Fibroblast of lung (primary cell): ENCODE measurements at regions not wholly inside any gene's neighbourhood (a gene's known extent, or its start where the extent isn't known, plus 50 kb on each side); places are given as distances from the start of the nearest gene placed in this dataset.

Experiments used
- DNase-seq, 2 donors: peaks; one replicate each; pipeline versions ENCODE4 v3.0.0 to v3.0.0-alpha.2; 2010; ENCODE audit warnings: low read depth in 2 of 2
- H2AFZ ChIP-seq: 2 replicates; pipeline ENCODE4 v1.5.1; 2012; ENCODE audit warnings: low read length, control low read depth, inconsistent platforms
- H3K27ac ChIP-seq: 2 replicates; pipeline ENCODE4 v1.5.1; 2011; ENCODE audit warnings: low read length, control low read depth; ENCODE audit not compliant: insufficient read depth
- H3K27me3 ChIP-seq: 2 replicates; pipeline ENCODE4 v1.5.1; 2011; ENCODE audit warnings: mild to moderate bottlenecking, low read length; ENCODE audit not compliant: control insufficient read depth, insufficient read depth
- H3K36me3 ChIP-seq: 2 replicates; pipeline ENCODE4 v1.5.1; 2011; ENCODE audit warnings: low read length; ENCODE audit not compliant: control insufficient read depth, insufficient read depth
- H3K4me1 ChIP-seq: 2 replicates; pipeline ENCODE4 v1.5.1; 2011; ENCODE audit warnings: low read length; ENCODE audit not compliant: control insufficient read depth, insufficient read depth; ENCODE audit errors: extremely low read depth
- H3K4me2 ChIP-seq: 2 replicates; pipeline ENCODE4 v1.5.1; 2011; ENCODE audit warnings: low read length, control low read depth; ENCODE audit not compliant: insufficient read depth; ENCODE audit errors: extremely low read depth
- H3K4me3 ChIP-seq, 4 experiments: fragments of 200-600 bp in 1 of 4; sonication (generic) in 1 of 4; replicated peaks in 1 of 4; 2 replicates each; pipeline ENCODE4 v1.5.1; 2011 to 2016; ENCODE audit warnings: low read length in 4 of 4, low read depth in 3 of 4, mild to moderate bottlenecking in 3 of 4, control low read depth in 2 of 4, inconsistent platforms in 1 of 4, mixed read lengths in 1 of 4; ENCODE audit not compliant: insufficient read depth in 1 of 4; ENCODE audit errors: control extremely low read depth in 1 of 4
- H3K79me2 ChIP-seq: 2 replicates; pipeline ENCODE4 v1.5.1; 2012; ENCODE audit warnings: mild to moderate bottlenecking, low read length, inconsistent platforms; ENCODE audit not compliant: control insufficient read depth, insufficient read depth
- H3K9ac ChIP-seq: 2 replicates; pipeline ENCODE4 v1.5.1; 2011; ENCODE audit warnings: mild to moderate bottlenecking, low read length, control low read depth; ENCODE audit not compliant: insufficient read depth
- H3K9me3 ChIP-seq: 2 replicates; pipeline ENCODE4 v1.5.1; 2012; ENCODE audit warnings: low read depth, low read length; ENCODE audit not compliant: control insufficient read depth, insufficient read depth
- H4K20me1 ChIP-seq: 2 replicates; pipeline ENCODE4 v1.5.1; 2011; ENCODE audit warnings: low read length; ENCODE audit not compliant: control insufficient read depth, insufficient read depth; ENCODE audit errors: extremely low read depth
- CTCF ChIP-seq, 2 donors: IDR thresholded peaks in 1 of 2; conservative IDR thresholded peaks in 1 of 2; 1 replicate in 1 of 2; 2 replicates in 1 of 2; pipeline ENCODE4 v1.5.1; 2011 to 2012; ENCODE audit warnings: low read length in 2 of 2, control low read depth in 1 of 2, inconsistent platforms in 1 of 2, low read depth in 1 of 2, mild to moderate bottlenecking in 1 of 2
- EZH2 ChIP-seq: IDR thresholded peaks from 2 replicates; pipeline ENCODE4 v1.5.1; 2012; ENCODE audit warnings: low read length, control low read depth, mild to moderate bottlenecking; ENCODE audit errors: missing control alignments

- Histone ChIP-seq H3K4me2 (no peak overlapping the region), H3K9me3 (no peaks in the 10 kb centered on the region), H3K9ac (no peak overlapping the region), H3K4me1 (no peaks in the 10 kb centered on the region), H4K20me1 (no peaks in the 10 kb centered on the region), H3K36me3 (no peaks in the 10 kb centered on the region), H3K27me3 (no peaks in the 10 kb centered on the region), H3K27ac (no peak overlapping the region), H3K4me3 (no peak overlapping the region), H3K79me2 (no peaks in the 10 kb centered on the region), H2AFZ (no peak overlapping the region)
- no peak for TF ChIP-seq EZH2
- no peak for DNase-seq
Measured at GRCh38 chr15:99826157-99826780, 93.0 kb upstream of the LYSMD4 start.

GRCh38 chr15:99823346-99823745, 90.1 kb upstream of the LYSMD4 start:
- H2AFZ ChIP-seq = no peak overlapping the region
- no peak overlapping the region for H3K4me3 ChIP-seq
- no peaks in the 10 kb centered on the region for H3K9me3 ChIP-seq
- H3K4me1 ChIP-seq = no peaks in the 10 kb centered on the region
- H4K20me1 ChIP-seq = no peaks in the 10 kb centered on the region
- no peaks in the 10 kb centered on the region for H3K27me3 ChIP-seq
- no peak for TF ChIP-seq CTCF (conservative IDR thresholded peaks at IDR 0.05 in 1 of 2, IDR thresholded peaks at IDR 0.05 in 1 of 2; ENCODE audit: low read depth in 1 of 2, low read length in 2 of 2)
- TF ChIP-seq EZH2 = no peak
- no peak overlapping the region for H3K27ac ChIP-seq
- no peak overlapping the region for H3K4me2 ChIP-seq
- DNase-seq = no peak
- H3K79me2 ChIP-seq = no peaks in the 10 kb centered on the region
- H3K9ac ChIP-seq = no peak overlapping the region
- no peaks in the 10 kb centered on the region for H3K36me3 ChIP-seq

- Histone ChIP-seq H3K79me2 (no peaks in the 10 kb centered on the region), H3K36me3 (no peaks in the 10 kb centered on the region)
Measured at GRCh38 chr15:99819981-99820718, 86.9 kb upstream of the LYSMD4 start.

More at GRCh38 chr15:99819981-99820718, 86.9 kb upstream of the LYSMD4 start:
- no peak overlapping the region for H3K9ac ChIP-seq
- H4K20me1 ChIP-seq = no peaks in the 10 kb centered on the region
- TF ChIP-seq EZH2 (no peak), CTCF (conservative IDR thresholded peaks at IDR 0.05 in 1 of 2, IDR thresholded peaks at IDR 0.05 in 1 of 2; ENCODE audit: low read depth in 1 of 2, low read length in 2 of 2) (no peak)
- no peaks in the 10 kb centered on the region for H3K27me3 ChIP-seq
- H2AFZ ChIP-seq = no peak overlapping the region
- H3K4me2 ChIP-seq = no peak overlapping the region
- no peak for DNase-seq
- H3K4me3 ChIP-seq = no peak overlapping the region
- no peaks in the 10 kb centered on the region for H3K9me3 ChIP-seq
- H3K27ac ChIP-seq = no peak overlapping the region
- H3K4me1 ChIP-seq = no peaks in the 10 kb centered on the region
